GM12891 (cell line): ENCODE measurements at regions not wholly inside any gene's neighbourhood (a gene's known extent, or its start where the extent isn't known, plus 50 kb on each side); places are given as distances from the start of the nearest gene placed in this dataset.
"Not testable (repeated sequence)": the region's sequence is repeated elsewhere in the genome, so short reads cannot be mapped to it uniquely, and the experiment has no call there.

Source experiments
- DNase-seq: peaks from one replicate; pipeline ENCODE4 v3.0.0; 2011; ENCODE audit warnings: low spot score; ENCODE audit not compliant: insufficient read length
- FAIRE-seq: peaks from 2 replicates; lab custom pipeline; 2011; peaks lifted over from hg19 to GRCh38; lab: Jason Lieb, UNC
- PAX5 ChIP-seq: IDR thresholded peaks from 2 replicates; pipeline ENCODE4 v1.6.1; 2011; ENCODE audit warnings: low read length, moderate library complexity, mild to moderate bottlenecking; ENCODE audit not compliant: insufficient read depth, severe bottlenecking
- POLR2A ChIP-seq: IDR thresholded peaks from 2 replicates; pipeline ENCODE4 v1.6.1; 2011; ENCODE audit warnings: low read depth, low read length, control low read depth
- POLR2AphosphoS5 ChIP-seq: IDR thresholded peaks from 2 replicates; pipeline ENCODE4 v1.6.1; 2011; ENCODE audit warnings: low read depth, low read length, control low read depth
- POU2F2 ChIP-seq: IDR thresholded peaks from 2 replicates; pipeline ENCODE4 v1.6.1; 2011; ENCODE audit warnings: low read depth, mild to moderate bottlenecking, control low read depth, low read length, moderate library complexity
- SPI1 ChIP-seq: IDR thresholded peaks from 2 replicates; pipeline ENCODE4 v1.6.1; 2011; ENCODE audit warnings: low read depth, low read length, control low read depth
- TAF1 ChIP-seq: IDR thresholded peaks from 2 replicates; pipeline ENCODE4 v1.6.1; 2011; ENCODE audit warnings: low read depth, low read length, control low read depth

- no peak for DNase-seq
- no peak for FAIRE-seq
- no peak for TF ChIP-seq TAF1
Observed at GRCh38 chrX:109875831-109876230, 127.1 kb upstream of the TMEM164 start.

GRCh38 chrX:109878236-109878635 lies 124.7 kb upstream of the TMEM164 start:
- TF ChIP-seq TAF1 = no peak
- TF ChIP-seq POLR2AphosphoS5 = no peak
- TF ChIP-seq POU2F2 = no peak
- no peak for TF ChIP-seq PAX5
- TF ChIP-seq POLR2A = no peak
- TF ChIP-seq SPI1 = no peak
- DNase-seq = no peak
- no peak for FAIRE-seq

GRCh38 chrX:109879991-109880390 lies 122.9 kb upstream of the TMEM164 start:
- FAIRE-seq (no peak), DNase-seq (no peak)
- TF ChIP-seq POLR2AphosphoS5 (no peak), TAF1 (no peak), POLR2A (no peak), PAX5 (no peak), SPI1 (no peak), POU2F2 (no peak)

- DNase-seq (no peak), FAIRE-seq (no peak)
- peak; percentile 82 for TF ChIP-seq SPI1
- no peak for TF ChIP-seq POU2F2
Observed at GRCh38 chrX:109880629-109881028, 122.3 kb upstream of the TMEM164 start.

GRCh38 chrX:109886122-109886761 lies 116.7 kb upstream of the TMEM164 start:
- peak; percentile 96 for FAIRE-seq
- no peak for DNase-seq
- TF ChIP-seq POU2F2 = no peak

GRCh38 chrX:109889289-109890006 lies 113.5 kb upstream of the TMEM164 start:
- peak; percentile 70 for FAIRE-seq
- TF ChIP-seq POU2F2 = no peak
- peak; percentile 92 for TF ChIP-seq SPI1
- no peak for DNase-seq

- FAIRE-seq (no peak), DNase-seq (no peak)
- TF ChIP-seq POU2F2 (no peak), PAX5 (no peak), SPI1 (no peak), POLR2AphosphoS5 (no peak), POLR2A (no peak), TAF1 (no peak)
Observed at GRCh38 chrX:109890300-109890699, 112.6 kb upstream of the TMEM164 start.

GRCh38 chrX:109890910-109891502 lies 111.9 kb upstream of the TMEM164 start:
- peak; percentile 94 for FAIRE-seq
- TF ChIP-seq POU2F2 (peak; percentile 66; the same call in 1 of the 2 replicates), TAF1 (no peak)
- DNase-seq = no peak

GRCh38 chrX:109896024-109896423 lies 106.9 kb upstream of the TMEM164 start:
- DNase-seq = not testable (repeated sequence)

GRCh38 chrX:109902665-109903064 lies 100.2 kb upstream of the TMEM164 start:
- FAIRE-seq (no peak), DNase-seq (no peak)
- TF ChIP-seq PAX5 = no peak
- TF ChIP-seq POU2F2 = no peak
- TF ChIP-seq TAF1 = no peak
- no peak for TF ChIP-seq POLR2A
- TF ChIP-seq SPI1 = no peak
- TF ChIP-seq POLR2AphosphoS5 = no peak

More at GRCh38 chrX:109896024-109896423, 106.9 kb upstream of the TMEM164 start:
- not testable (repeated sequence) for FAIRE-seq

- no peak for FAIRE-seq
- DNase-seq = no peak
- TF ChIP-seq POLR2A (no peak), TAF1 (no peak), POU2F2 (no peak), PAX5 (no peak), POLR2AphosphoS5 (no peak), SPI1 (no peak)
Observed at GRCh38 chrX:109911046-109911445, 91.9 kb upstream of the TMEM164 start.

- DNase-seq, FAIRE-seq: not testable (repeated sequence)
Observed at GRCh38 chrX:109912993-109913392, 89.9 kb upstream of the TMEM164 start.
